ENCODE measurements at regions not wholly inside any gene's neighbourhood (a gene's known extent, or its start where the extent isn't known, plus 50 kb on each side); places are given as distances from the start of the nearest gene placed in this dataset.

GRCh38 chr6:147711476-147711875, 203.0 kb downstream of the SAMD5 start:
- no peak for TF ChIP-seq CTCF (IDR thresholded peaks at IDR 0.05; ENCODE audit: low read depth, low read length)
- no peak for TF ChIP-seq MAX (IDR thresholded peaks at IDR 0.05; ENCODE audit: low read depth, low read length)
- TF ChIP-seq POLR2A (IDR thresholded peaks at IDR 0.05; ENCODE audit: extremely low read depth, insufficient read length), result no peak
